ENCODE measurements at regions not wholly inside any gene's neighbourhood (a gene's known extent, or its start where the extent isn't known, plus 50 kb on each side); places are given as distances from the start of the nearest gene placed in this dataset.

DNA sequence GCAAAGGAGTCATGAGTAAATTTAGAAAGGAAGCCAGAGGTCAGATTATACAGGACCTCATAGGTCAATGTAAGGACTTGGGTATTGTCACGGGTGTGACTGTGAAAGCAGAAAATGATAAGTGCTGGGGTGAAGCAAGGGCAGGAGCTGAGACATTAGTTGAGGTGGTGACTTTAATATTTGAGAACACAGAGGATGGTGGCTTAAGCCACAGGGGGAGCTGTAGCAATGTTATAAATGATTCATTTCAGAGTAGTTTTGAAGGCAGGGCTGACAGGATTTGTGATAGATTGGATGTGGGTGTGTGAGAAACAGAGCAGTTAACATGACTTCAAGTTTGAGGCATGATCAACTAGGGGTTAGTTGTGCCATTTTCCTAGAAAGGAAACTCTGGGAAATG is 659.9 kb downstream of the EPM2A start:
- no peak overlapping the region for H3K56ac ChIP-seq (replicated peaks; ENCODE audit: insufficient read length, low read depth, low read length)
- no peak overlapping the region for H4K91ac ChIP-seq (replicated peaks; ENCODE audit: insufficient read length, low read length)
- H4K5ac ChIP-seq (ENCODE audit: insufficient read length, low read depth, low read length) = no peak overlapping the region
- H2BK20ac ChIP-seq (ENCODE audit: low read length) = no peak overlapping the region
- no peak overlapping the region for H3K27ac ChIP-seq (ENCODE audit: low read depth, low read length)
- no peaks in the 10 kb centered on the region for H3K79me2 ChIP-seq (ENCODE audit: control insufficient read depth in 1 of 2, insufficient read depth in 2 of 2, low read length in 2 of 2)
- H3K18ac ChIP-seq (ENCODE audit: extremely low read depth, low read length) = no peak overlapping the region
- no peaks in the 10 kb centered on the region for H3K9me3 ChIP-seq (ENCODE audit: insufficient read depth in 2 of 2, low read depth in 1 of 2, low read length in 1 of 2)
- FAIRE-seq (no peak), DNase-seq (ENCODE audit: low read depth in 1 of 2, low spot score in 2 of 2) (no peak)
- no peak overlapping the region for H3K4ac ChIP-seq (replicated peaks; ENCODE audit: insufficient read length, low read depth, low read length)
- no peak overlapping the region for H2BK15ac ChIP-seq (ENCODE audit: low read length)
- H3K79me1 ChIP-seq (ENCODE audit: low read depth, low read length) = no peaks in the 10 kb centered on the region
- WGBS, 2 experiments (ENCODE audit: extremely low coverage in 1 of 2, insufficient coverage in 1 of 2, insufficient read length in 1 of 2, insufficient replicate concordance in 2 of 2, low coverage in 1 of 2, low lambda C conversion rate in 2 of 2, missing lambda C conversion rate in 1 of 2) = 89% methylated on average over 1 of the region's 1 CpG; no CpG with 5 or more reads in 1 of the 2 experiments
- no peak overlapping the region for H3K4me2 ChIP-seq (ENCODE audit: insufficient read depth in 1 of 2, low read depth in 2 of 2, low read length in 2 of 2)
- H3K9ac ChIP-seq (replicated peaks in 1 of 4; ENCODE audit: extremely low read depth in 1 of 4, low read depth in 3 of 4, low read length in 3 of 4) = no peak overlapping the region
- H4K8ac ChIP-seq (ENCODE audit: extremely low read depth, insufficient read depth, low read length) = no peak overlapping the region
- H3K4me3 ChIP-seq (ENCODE audit: extremely low read depth in 1 of 4, insufficient read depth in 2 of 4, low read depth in 3 of 4, low read length in 4 of 4) = no peak overlapping the region
- no peak overlapping the region for H3K14ac ChIP-seq (ENCODE audit: insufficient read length)
- H2BK12ac ChIP-seq (ENCODE audit: low read depth, low read length) = no peak overlapping the region
- no peaks in the 10 kb centered on the region for H4K20me1 ChIP-seq (replicated peaks in 1 of 2; ENCODE audit: control insufficient read depth in 1 of 2, insufficient read depth in 2 of 2, low read length in 2 of 2)
- CTCF ChIA-PET (ENCODE audit: partially characterized antibody) = interaction anchor here (0.9 kb wide), 2 partner anchors 15 to 33 kb away, joined by 3 read pairs; no protein-coding TSS in a partner anchor
- no peak overlapping the region for H2BK5ac ChIP-seq (ENCODE audit: low read depth, low read length)
- POLR2A ChIA-PET (ENCODE audit: partially characterized antibody) = no interaction called here
- no peaks in the 10 kb centered on the region; the same call in 1 of the 2 replicates for H3K23me2 ChIP-seq (ENCODE audit: low read depth, low read length)
- H3K4me1 ChIP-seq (replicated peaks in 1 of 4; ENCODE audit: control insufficient read depth in 3 of 4, insufficient read depth in 4 of 4, low read length in 3 of 4) = no peaks in the 10 kb centered on the region
- H2BK120ac ChIP-seq (replicated peaks; ENCODE audit: low read depth, low read length) = no peak overlapping the region
- no peak overlapping the region for H2AK5ac ChIP-seq (ENCODE audit: low read depth, low read length)
- H2AFZ ChIP-seq (ENCODE audit: low read length) = no peak overlapping the region
- H3K36me3 ChIP-seq (ENCODE audit: control insufficient read depth in 2 of 4, insufficient read depth in 4 of 4, low read length in 3 of 4) = no peaks in the 10 kb centered on the region
- no peak overlapping the region for H3K23ac ChIP-seq (ENCODE audit: insufficient read length)
- H3K27me3 ChIP-seq (replicated peaks in 1 of 4; ENCODE audit: control insufficient read depth in 3 of 4, extremely low read depth in 1 of 4, insufficient read depth in 3 of 4, low read length in 3 of 4) = no peaks in the 10 kb centered on the region
- TF ChIP-seq POLR2AphosphoS5 (IDR thresholded peaks at IDR 0.05; ENCODE audit: low read depth, low read length) (no peak), NANOG (IDR thresholded peaks at IDR 0.05; ENCODE audit: insufficient read depth, low read depth, low read length, poor library complexity, severe bottlenecking) (no peak), KDM1A (IDR thresholded peaks at IDR 0.05; ENCODE audit: borderline replicate concordance, low read length) (no peak), CBX5 (IDR thresholded peaks at IDR 0.05; ENCODE audit: low read depth, low read length) (no peak), CHD1 (IDR thresholded peaks at IDR 0.05; ENCODE audit: low read depth, low read length) (no peak), SP2 (IDR thresholded peaks at IDR 0.05; ENCODE audit: low read length) (no peak), MAFK (IDR thresholded peaks at IDR 0.05; ENCODE audit: low read depth, low read length) (no peak), HDAC2 (IDR thresholded peaks at IDR 0.05; ENCODE audit: borderline replicate concordance in 1 of 2, low read depth in 2 of 2, low read length in 2 of 2) (no peak), CTBP2 (IDR thresholded peaks at IDR 0.05; ENCODE audit: borderline replicate concordance, insufficient read depth, insufficient read length, low read length) (no peak), EGR1 (IDR thresholded peaks at IDR 0.05; ENCODE audit: borderline replicate concordance, low read depth, low read length) (no peak), SP1 (IDR thresholded peaks at IDR 0.05; ENCODE audit: low read depth, low read length) (no peak), SIX5 (IDR thresholded peaks at IDR 0.05; ENCODE audit: low read depth, low read length) (no peak)
- TF ChIP-seq, protein P1, sequence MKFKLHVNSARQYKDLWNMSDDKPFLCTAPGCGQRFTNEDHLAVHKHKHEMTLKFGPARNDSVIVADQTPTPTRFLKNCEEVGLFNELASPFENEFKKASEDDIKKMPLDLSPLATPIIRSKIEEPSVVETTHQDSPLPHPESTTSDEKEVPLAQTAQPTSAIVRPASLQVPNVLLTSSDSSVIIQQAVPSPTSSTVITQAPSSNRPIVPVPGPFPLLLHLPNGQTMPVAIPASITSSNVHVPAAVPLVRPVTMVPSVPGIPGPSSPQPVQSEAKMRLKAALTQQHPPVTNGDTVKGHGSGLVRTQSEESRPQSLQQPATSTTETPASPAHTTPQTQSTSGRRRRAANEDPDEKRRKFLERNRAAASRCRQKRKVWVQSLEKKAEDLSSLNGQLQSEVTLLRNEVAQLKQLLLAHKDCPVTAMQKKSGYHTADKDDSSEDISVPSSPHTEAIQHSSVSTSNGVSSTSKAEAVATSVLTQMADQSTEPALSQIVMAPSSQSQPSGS (IDR thresholded peaks at IDR 0.05; ENCODE audit: low read length) = no peak

All from H1 (cell line).